K562 (cell line): ENCODE measurements at regions not wholly inside any gene's neighbourhood (a gene's known extent, or its start where the extent isn't known, plus 50 kb on each side); places are given as distances from the start of the nearest gene placed in this dataset.
A peak's percentile ranks its signal among the peaks of the same experiment; 100 is the strongest.

Source experiments
- ATAC-seq: fragments of 200-7000 bp; cut with Tn5 transposase; 3 replicates; pipeline ENCODE4 v1.9.1; 2020; ENCODE audit warnings: moderate library complexity
- BruUV-seq: library from RNA; stranded (reverse); fragments of 400-500 nt; replicated peaks from 2 replicates; lab custom pipeline; 2021; lab: Mats Ljungman, UMichigan
- CTCF ChIA-PET: fragments of 300-600 bp; formaldehyde crosslinking; extraction: SDS; loops from one replicate; lab custom pipeline; 2021; ENCODE audit warnings: low intra/inter-chr PET ratio; lab: Yijun Ruan, JAX
- POLR2A ChIA-PET: fragments of 300-600, 350-650 bp; sonication (Branson Sonifier 250); formaldehyde crosslinking; extraction: SDS; loops from one replicate; lab custom pipeline; 2021; ENCODE audit warnings: antibody characterized with exemption, inconsistent platforms; lab: Yijun Ruan, JAX
- DNase-seq, 4 experiments: peaks; one replicate each; pipeline versions ENCODE4 v3.0.0 to v3.0.0-alpha.2; 2011 to 2018; ENCODE audit warnings: low spot score in 3 of 4, mixed read lengths in 3 of 4; ENCODE audit errors: extremely low read depth in 1 of 4
- FAIRE-seq: peaks from 2 replicates; lab custom pipeline; 2011; peaks lifted over from hg19 to GRCh38; lab: Jason Lieb, UNC
- H2AFZ ChIP-seq: 2 replicates; pipeline ENCODE4 v1.6.0; 2011; ENCODE audit warnings: low read depth, low read length, control low read depth, inconsistent platforms
- H3K27ac ChIP-seq: fragments of 200-600 bp; 3 replicates; pipeline ENCODE4 v1.8.0; 2011; ENCODE audit warnings: low read depth, mild to moderate bottlenecking, control low read depth, inconsistent platforms, low read length, moderate library complexity, mixed read lengths; ENCODE audit errors: extremely low read depth
- H3K27me3 ChIP-seq, 2 experiments: fragments of 300-600 bp in 1 of 2; 2 replicates in 1 of 2; 3 replicates in 1 of 2; pipeline versions ENCODE4 v1.6.0 to v1.8.0; 2011; ENCODE audit warnings: inconsistent platforms in 2 of 2, low read length in 2 of 2, mild to moderate bottlenecking in 1 of 2, mixed read lengths in 1 of 2, moderate library complexity in 1 of 2; ENCODE audit not compliant: control insufficient read depth in 2 of 2, insufficient read depth in 2 of 2
- H3K36me3 ChIP-seq: fragments of 300-600 bp; 3 replicates; pipeline ENCODE4 v1.8.0; 2011; ENCODE audit warnings: mild to moderate bottlenecking, low read length, inconsistent platforms; ENCODE audit not compliant: control insufficient read depth, insufficient read depth
- H3K4me1 ChIP-seq, 2 experiments: fragments of 200-600 bp in 1 of 2; replicated peaks in 1 of 2; 2 replicates in 1 of 2; 3 replicates in 1 of 2; pipeline versions ENCODE4 v1.5.1 to v1.8.0; 2011; ENCODE audit warnings: inconsistent platforms in 2 of 2, low read length in 2 of 2, mild to moderate bottlenecking in 1 of 2, mixed read lengths in 1 of 2, moderate library complexity in 1 of 2; ENCODE audit not compliant: control insufficient read depth in 2 of 2, insufficient read depth in 2 of 2
- H3K4me2 ChIP-seq: 2 replicates; pipeline ENCODE4 v1.6.1; 2011; ENCODE audit warnings: low read length, control low read depth, inconsistent platforms, mixed read lengths; ENCODE audit not compliant: insufficient read depth
- H3K4me3 ChIP-seq: fragments of 200-600 bp; sonication (generic), shearing (Covaris generic); 2 replicates; pipeline ENCODE4 v1.5.1; 2016; ENCODE audit warnings: control low read depth, inconsistent platforms
- H3K79me2 ChIP-seq: fragments of 200-600 bp; 3 replicates; pipeline ENCODE4 v1.8.0; 2011; ENCODE audit warnings: low read length, inconsistent platforms; ENCODE audit not compliant: control insufficient read depth, insufficient read depth
- H3K9ac ChIP-seq, 2 experiments: 2 replicates each; pipeline versions ENCODE4 v1.6.0 to v1.6.1; 2011; ENCODE audit warnings: low read depth in 2 of 2, low read length in 2 of 2, control low read depth in 1 of 2, inconsistent platforms in 1 of 2, mild to moderate bottlenecking in 1 of 2, mixed read lengths in 1 of 2; ENCODE audit not compliant: insufficient read depth in 1 of 2
- H3K9me1 ChIP-seq: one replicate; pipeline ENCODE4 v1.6.0; 2011; ENCODE audit warnings: inconsistent platforms, mild to moderate bottlenecking, low read length, moderate library complexity; ENCODE audit not compliant: control insufficient read depth, insufficient read depth
- H3K9me3 ChIP-seq: replicated peaks from 2 replicates; pipeline ENCODE4 v1.5.1; 2011; ENCODE audit warnings: low read depth, low read length, inconsistent platforms; ENCODE audit not compliant: control insufficient read depth, insufficient read depth
- H4K20me1 ChIP-seq: replicated peaks from 2 replicates; pipeline ENCODE4 v1.6.1; 2011; ENCODE audit warnings: low read length, inconsistent platforms, mixed read lengths; ENCODE audit not compliant: control insufficient read depth, insufficient read depth
- FOXK1 ChIP-seq: sonication (generic); formaldehyde crosslinking; IDR thresholded peaks from 2 replicates; pipeline ENCODE4 v1.8.0; 2022; ENCODE audit warnings: missing genetic modification reagents, mild to moderate bottlenecking, borderline replicate concordance
- HOXB6 ChIP-seq: fragments of 250-450 bp; sonication (Bioruptor Pico); IDR thresholded peaks from 2 replicates; pipeline ENCODE4 v1.5.1; 2022; ENCODE audit warnings: mild to moderate bottlenecking, borderline replicate concordance
- IFI16 ChIP-seq: fragments of 250-450 bp; sonication (Bioruptor Pico); IDR thresholded peaks from 2 replicates; pipeline ENCODE4 v2.1.2; 2022; ENCODE audit warnings: mild to moderate bottlenecking, inconsistent platforms
- PURB ChIP-seq: sonication (generic); formaldehyde crosslinking; IDR thresholded peaks from 2 replicates; pipeline ENCODE4 v1.9.0; 2021; ENCODE audit warnings: low read depth, mild to moderate bottlenecking, missing genetic modification reagents
- SMARCA5 ChIP-seq: fragments of 450-650 bp; IDR thresholded peaks from 2 replicates; pipeline ENCODE4 v1.6.1; 2016
- SPI1 ChIP-seq: IDR thresholded peaks from 2 replicates; pipeline ENCODE4 v1.6.1; 2011; ENCODE audit warnings: low read depth, low read length, control low read depth, borderline replicate concordance
- SRSF1 ChIP-seq: fragments of 200-400 bp; formaldehyde crosslinking; IDR thresholded peaks from 2 replicates; pipeline ENCODE4 v1.6.1; 2017; ENCODE audit warnings: mild to moderate bottlenecking, low read depth, low read length, moderate library complexity
- WGBS: fragments of 100-300 bp; shearing (Covaris generic); methylation state at CpG from one replicate; pipeline ENCODE4 v1.1.6; 2016; ENCODE audit warnings: low coverage, mixed read lengths; ENCODE audit not compliant: insufficient coverage; ENCODE audit errors: missing lambda C conversion rate; 5-methylcytosine and 5-hydroxymethylcytosine counted together
- in situ Hi-C: fragments of 300-500 bp; cut with MboI; formaldehyde crosslinking; loops from 4 replicates; pipeline ENCODE4 v1.15.0; 2018; ENCODE audit warnings: inconsistent platforms, mixed read lengths
- intact Hi-C: fragments of 100-400 bp; cut with micrococcal nuclease; formaldehyde crosslinking; loops from 2 replicates; pipeline ENCODE4 v1.14.2; 2022
- TF ChIP-seq, protein P1 (sequence below), 2 experiments: fragments of 450-650 bp in 1 of 2; sonication (generic) in 1 of 2; formaldehyde crosslinking in 1 of 2; IDR thresholded peaks in 1 of 2; conservative IDR thresholded peaks in 1 of 2; 2 replicates each; pipeline versions ENCODE4 v1.6.1 to v1.8.1; 2016 to 2023; ENCODE audit warnings: mild to moderate bottlenecking in 2 of 2, moderate library complexity in 2 of 2, inconsistent platforms in 1 of 2, missing genetic modification reagents in 1 of 2

DNA sequence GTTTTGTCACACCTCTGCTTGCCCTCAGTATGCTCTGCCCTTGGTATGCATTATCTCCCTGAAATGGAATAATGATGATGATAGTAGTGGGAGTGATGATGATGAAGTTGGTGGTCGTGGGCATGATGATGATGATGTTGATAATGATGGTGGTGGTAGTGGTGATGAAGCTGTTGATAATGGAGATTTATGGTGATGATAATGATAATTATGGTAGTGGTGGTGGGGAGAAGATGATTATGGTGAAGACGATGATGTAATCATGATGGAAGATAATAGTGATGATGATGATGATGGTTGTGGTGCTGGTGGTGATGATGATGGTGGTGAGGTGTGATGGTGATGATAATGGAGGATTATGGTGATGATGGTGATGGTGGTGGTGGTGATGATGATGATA is 390.1 kb upstream of the EEF2KMT start:
- intact Hi-C loops: no loop called here
- H3K9me3 ChIP-seq: no peaks in the 10 kb centered on the region
- H3K4me3 ChIP-seq: no peak overlapping the region
- H4K20me1 ChIP-seq: 0 out of 2 replicates have a peak, but pooled peaks cover 3% of the 10 kb centered on the region
- H3K79me2 ChIP-seq: no peaks in the 10 kb centered on the region
- H2AFZ ChIP-seq: no peak overlapping the region
- BruUV-seq: no TSS peak
- H3K27ac ChIP-seq: no peak overlapping the region
- no peak overlapping the region for H3K4me2 ChIP-seq
- H3K27me3 ChIP-seq: no peaks in the 10 kb centered on the region; a peak in 1 of 5 replicates
- no peak overlapping the region for H3K9ac ChIP-seq
- H3K9me1 ChIP-seq: no peaks in the 10 kb centered on the region
- WGBS: 0% methylated on average over 2 of the region's 2 CpGs
- CTCF ChIA-PET: no interaction called here
- no peaks in the 10 kb centered on the region for H3K36me3 ChIP-seq
- ATAC-seq (no peak), DNase-seq (no peak), FAIRE-seq (no peak)
- POLR2A ChIA-PET: interaction anchor here (0.6 kb wide), 1 partner anchor 182 kb away, joined by 3 read pairs; no protein-coding TSS in a partner anchor
- in situ Hi-C loops: loop anchor here (25.0 kb wide), 1 partner anchor 250 kb away; no protein-coding TSS in a partner anchor
- TF ChIP-seq SRSF1: no peak
- TF ChIP-seq SPI1: no peak
- no peak for TF ChIP-seq FOXK1 (CRISPR knock-in tag)
- no peak for TF ChIP-seq HOXB6 (CRISPR knock-in tag)
- no peak for TF ChIP-seq IFI16 (CRISPR knock-in tag)
- no peak for TF ChIP-seq PURB
- TF ChIP-seq SMARCA5: no peak
- TF ChIP-seq, protein P1, sequence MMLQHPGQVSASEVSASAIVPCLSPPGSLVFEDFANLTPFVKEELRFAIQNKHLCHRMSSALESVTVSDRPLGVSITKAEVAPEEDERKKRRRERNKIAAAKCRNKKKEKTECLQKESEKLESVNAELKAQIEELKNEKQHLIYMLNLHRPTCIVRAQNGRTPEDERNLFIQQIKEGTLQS (IDR thresholded peaks at IDR 0.05): peak; percentile 36; the same call in 1 of the 2 replicates
- TF ChIP-seq, protein P1 (CRISPR knock-in tag; conservative IDR thresholded peaks at IDR 0.05): no peak
- H3K4me1 ChIP-seq: peaks cover 0 to 3% of the 10 kb centered on the region in 2 experiments; a peak in 1 of 5 replicates
